Thoracic aorta (tissue), 2 donors: ENCODE measurements at regions not wholly inside any gene's neighbourhood (a gene's known extent, or its start where the extent isn't known, plus 50 kb on each side); places are given as distances from the start of the nearest gene placed in this dataset.

ENCODE experiments used
- ATAC-seq: fragments of 150-250 bp; one replicate; pipeline ENCODE4 v1.8.0; 2017; ENCODE audit warnings: low read depth; ENCODE audit not compliant: insufficient number of reproducible peaks, low FRiP score
- DNase-seq: peaks from one replicate; pipeline ENCODE4 v3.0.0-alpha.2; 2020; ENCODE audit warnings: low spot score
- H3K27ac ChIP-seq, 2 donors: fragments of 200-600 bp; sonication (generic); 1 replicate in 1 of 2; 2 replicates in 1 of 2; pipeline ENCODE4 v1.5.1; 2016; ENCODE audit warnings: mild to moderate bottlenecking in 2 of 2, moderate library complexity in 2 of 2
- H3K27me3 ChIP-seq: fragments of 200-600 bp; sonication (generic); replicated peaks from 2 replicates; pipeline ENCODE4 v1.6.0; 2016; ENCODE audit warnings: mild to moderate bottlenecking; ENCODE audit not compliant: insufficient read depth
- H3K36me3 ChIP-seq: fragments of 200-600 bp; sonication (generic); one replicate; pipeline ENCODE4 v1.5.1; 2016
- H3K4me1 ChIP-seq, 2 donors: fragments of 200-600 bp; sonication (generic); 1 replicate in 1 of 2; 2 replicates in 1 of 2; pipeline versions ENCODE4 v1.5.1 to v1.6.0; 2016; ENCODE audit warnings: low read depth in 2 of 2, mild to moderate bottlenecking in 1 of 2; ENCODE audit not compliant: control insufficient read depth in 1 of 2
- H3K4me3 ChIP-seq: fragments of 200-600 bp; sonication (generic); 2 replicates; pipeline ENCODE4 v1.5.1; 2016; ENCODE audit warnings: mild to moderate bottlenecking
- H3K9me3 ChIP-seq: fragments of 200-600 bp; sonication (generic); 2 replicates; pipeline ENCODE4 v1.5.1; 2016
- TF ChIP-seq, protein P1 (sequence below): fragments of 200-600 bp; sonication (generic); IDR thresholded peaks from one replicate; pipeline ENCODE4 v1.5.1; 2019; ENCODE audit warnings: antibody characterized with exemption

DNA sequence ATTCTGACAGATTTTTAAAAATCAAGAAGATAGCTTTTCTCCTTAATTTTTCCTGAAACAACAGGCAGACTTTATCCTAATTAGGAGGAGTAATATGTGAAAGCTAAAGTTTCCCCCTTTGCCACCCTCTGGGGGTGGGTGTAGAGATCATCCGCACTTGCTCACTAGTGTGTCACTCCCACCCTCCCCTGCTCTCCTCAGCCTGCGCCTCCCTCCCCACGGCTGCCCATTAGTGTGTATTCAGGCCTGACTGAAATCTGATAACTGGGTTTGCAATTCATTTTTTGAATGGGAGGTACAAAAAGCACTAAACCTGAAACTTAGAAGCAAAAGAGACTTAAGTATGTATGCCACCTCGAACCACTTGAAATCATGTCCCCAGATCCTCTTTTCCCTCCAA is 110.4 kb upstream of the TRIM2 start:
- no peak overlapping the region for H3K27ac ChIP-seq
- TF ChIP-seq, protein P1, sequence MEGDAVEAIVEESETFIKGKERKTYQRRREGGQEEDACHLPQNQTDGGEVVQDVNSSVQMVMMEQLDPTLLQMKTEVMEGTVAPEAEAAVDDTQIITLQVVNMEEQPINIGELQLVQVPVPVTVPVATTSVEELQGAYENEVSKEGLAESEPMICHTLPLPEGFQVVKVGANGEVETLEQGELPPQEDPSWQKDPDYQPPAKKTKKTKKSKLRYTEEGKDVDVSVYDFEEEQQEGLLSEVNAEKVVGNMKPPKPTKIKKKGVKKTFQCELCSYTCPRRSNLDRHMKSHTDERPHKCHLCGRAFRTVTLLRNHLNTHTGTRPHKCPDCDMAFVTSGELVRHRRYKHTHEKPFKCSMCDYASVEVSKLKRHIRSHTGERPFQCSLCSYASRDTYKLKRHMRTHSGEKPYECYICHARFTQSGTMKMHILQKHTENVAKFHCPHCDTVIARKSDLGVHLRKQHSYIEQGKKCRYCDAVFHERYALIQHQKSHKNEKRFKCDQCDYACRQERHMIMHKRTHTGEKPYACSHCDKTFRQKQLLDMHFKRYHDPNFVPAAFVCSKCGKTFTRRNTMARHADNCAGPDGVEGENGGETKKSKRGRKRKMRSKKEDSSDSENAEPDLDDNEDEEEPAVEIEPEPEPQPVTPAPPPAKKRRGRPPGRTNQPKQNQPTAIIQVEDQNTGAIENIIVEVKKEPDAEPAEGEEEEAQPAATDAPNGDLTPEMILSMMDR: no peak
- no peaks in the 10 kb centered on the region for H3K9me3 ChIP-seq
- no peak overlapping the region for H3K4me3 ChIP-seq
- no peaks in the 10 kb centered on the region for H3K27me3 ChIP-seq
- ATAC-seq (no peak), DNase-seq (no peak)
- no peaks in the 10 kb centered on the region for H3K36me3 ChIP-seq
- H3K4me1 ChIP-seq: peaks cover 9 to 13% of the 10 kb centered on the region in 2 donors

DNA sequence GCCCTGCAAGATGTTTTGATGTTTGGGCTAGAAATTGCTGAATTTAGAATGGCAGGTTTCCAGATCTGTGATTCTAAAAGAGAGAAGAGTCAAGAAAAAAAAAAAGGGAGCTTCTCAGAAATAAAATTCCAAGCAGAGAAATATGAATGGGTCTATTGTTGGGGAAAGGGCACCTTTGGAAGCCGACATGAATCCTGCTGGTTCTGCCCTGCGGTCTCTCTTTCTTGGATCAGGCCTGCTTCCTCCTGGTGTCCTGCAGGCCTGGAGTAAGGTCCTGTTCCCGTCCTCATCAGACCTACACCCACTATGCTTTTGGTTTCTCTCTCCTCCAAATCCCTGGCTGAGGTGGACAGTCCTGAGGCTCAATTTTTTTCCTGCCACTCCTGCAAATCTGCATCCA is 109.8 kb upstream of the TRIM2 start:
- no peaks in the 10 kb centered on the region for H3K9me3 ChIP-seq
- H3K27me3 ChIP-seq: no peaks in the 10 kb centered on the region
- TF ChIP-seq, protein P1: no peak
- no peak overlapping the region for H3K4me3 ChIP-seq
- ATAC-seq: no peak
- DNase-seq: no peak
- no peak overlapping the region for H3K27ac ChIP-seq
- H3K36me3 ChIP-seq: no peaks in the 10 kb centered on the region
- H3K4me1 ChIP-seq: peaks cover 4 to 6% of the 10 kb centered on the region in 2 donors

DNA sequence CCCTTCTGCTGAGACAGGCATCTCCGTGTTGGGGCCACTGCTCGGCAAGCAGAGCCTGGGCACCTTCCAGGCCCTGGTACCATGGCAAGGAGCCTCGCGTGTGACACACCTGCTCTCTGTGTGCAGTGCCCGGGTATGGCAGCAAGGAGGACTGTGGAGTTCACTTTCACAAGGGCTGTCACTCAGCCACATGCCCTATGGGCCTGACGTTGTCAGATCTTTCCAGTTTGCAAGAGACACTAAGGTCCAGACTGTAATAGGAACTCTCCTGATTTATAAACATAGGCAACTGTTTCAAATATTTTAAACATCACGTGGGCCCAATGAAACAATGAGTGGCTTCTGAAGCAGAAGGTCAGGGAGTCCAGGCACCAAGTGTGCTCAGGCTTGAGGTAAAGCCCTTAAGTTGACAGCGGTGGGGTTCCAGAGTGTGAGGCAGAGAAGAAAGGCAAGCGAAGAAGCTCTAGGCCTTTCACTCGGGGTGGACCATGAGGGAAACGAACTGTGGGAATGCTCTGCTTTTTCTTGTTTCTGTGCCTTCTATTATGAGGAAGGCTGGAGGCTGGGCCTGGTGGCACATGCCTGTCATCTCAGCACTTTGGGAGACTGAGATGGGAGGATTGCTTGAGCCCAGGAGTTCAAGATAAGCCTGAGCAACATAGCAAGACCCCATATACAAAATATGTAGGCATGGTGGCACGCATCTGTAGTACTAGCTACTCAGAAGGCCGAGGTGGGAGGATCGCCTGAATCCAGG is 108.6 kb upstream of the TRIM2 start:
- DNase-seq (no peak), ATAC-seq (no peak)
- Histone ChIP-seq H3K9me3 (no peaks in the 10 kb centered on the region), H3K36me3 (no peaks in the 10 kb centered on the region), H3K27me3 (no peaks in the 10 kb centered on the region), H3K4me1 (no peaks in the 10 kb centered on the region), H3K27ac (no peak overlapping the region), H3K4me3 (no peak overlapping the region)
- TF ChIP-seq, protein P1: no peak

DNA sequence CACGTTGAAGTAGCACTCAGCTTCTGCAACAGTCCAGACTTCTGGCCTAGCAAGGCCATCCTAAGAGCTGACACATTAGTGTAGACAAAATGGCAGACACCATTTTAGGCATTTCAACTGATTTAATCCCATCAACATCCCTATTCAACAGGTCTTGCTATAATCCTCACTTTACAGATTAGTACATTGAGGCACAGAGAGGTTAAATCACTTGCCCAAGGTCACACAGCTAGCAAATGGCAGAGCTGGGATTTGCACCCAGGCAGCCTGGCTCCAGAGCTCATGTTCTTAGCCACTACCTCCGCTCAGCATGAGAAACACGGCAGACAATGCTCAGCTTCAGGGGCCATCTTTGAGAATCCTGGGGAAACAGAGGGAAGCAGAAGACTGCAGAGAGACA is 107.9 kb upstream of the TRIM2 start:
- ATAC-seq: no peak
- H3K36me3 ChIP-seq: no peaks in the 10 kb centered on the region

DNA sequence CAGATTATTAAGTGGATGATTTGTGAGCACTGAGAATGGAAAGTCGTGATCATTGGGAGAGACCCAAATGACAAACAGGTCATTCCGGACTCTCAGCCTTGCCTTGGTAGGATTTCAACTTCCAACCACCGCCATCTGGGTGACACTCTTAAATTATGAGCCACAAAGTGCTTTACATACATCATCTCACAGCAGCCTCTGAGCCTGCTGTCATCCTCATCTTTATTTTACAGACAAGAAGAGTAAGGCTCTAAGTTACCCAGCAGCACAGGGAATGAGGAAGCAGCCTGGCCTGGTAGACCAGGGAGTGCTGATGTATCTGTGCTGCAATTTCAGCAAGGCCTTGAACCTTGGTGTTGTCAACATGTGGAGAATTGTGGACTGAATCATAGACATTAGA is 105.8 kb upstream of the TRIM2 start:
- ATAC-seq (no peak), DNase-seq (no peak)
- Histone ChIP-seq H3K9me3 (no peaks in the 10 kb centered on the region), H3K4me3 (no peak overlapping the region), H3K27me3 (no peaks in the 10 kb centered on the region), H3K36me3 (no peaks in the 10 kb centered on the region), H3K4me1 (no peaks in the 10 kb centered on the region), H3K27ac (no peak overlapping the region)
- TF ChIP-seq, protein P1: no peak

More for the DNA sequence above, 107.9 kb upstream of the TRIM2 start:
- Histone ChIP-seq H3K4me1 (no peaks in the 10 kb centered on the region), H3K9me3 (no peaks in the 10 kb centered on the region), H3K27me3 (no peaks in the 10 kb centered on the region), H3K4me3 (no peak overlapping the region), H3K27ac (no peak overlapping the region)
- DNase-seq: no peak
- TF ChIP-seq, protein P1: no peak
